ENCODE measurements at regions not wholly inside any gene's neighbourhood (a gene's known extent, or its start where the extent isn't known, plus 50 kb on each side); places are given as distances from the start of the nearest gene placed in this dataset.
"Not testable (repeated sequence)": the region's sequence is repeated elsewhere in the genome, so short reads cannot be mapped to it uniquely, and the experiment has no call there.

DNA sequence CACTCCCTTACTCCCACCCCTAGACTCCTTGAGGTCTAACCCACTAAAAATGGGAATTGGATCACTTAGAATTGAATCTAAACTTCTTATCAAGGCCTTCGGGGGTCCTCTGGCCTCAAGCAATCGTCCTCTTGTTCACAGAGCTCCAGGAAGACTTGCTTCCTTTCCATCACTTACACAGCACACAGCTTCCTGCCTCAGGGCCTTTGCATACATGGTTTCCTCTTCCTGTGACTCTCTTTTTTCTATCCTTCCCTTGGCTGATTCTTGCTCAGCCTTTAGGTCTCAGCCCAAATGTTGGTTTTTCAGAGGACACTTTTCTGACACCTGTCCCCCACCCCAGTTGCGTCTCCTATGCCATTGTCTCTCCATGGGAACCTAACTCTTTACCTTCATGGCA is 50.0 kb upstream of the ALDH1B1 start:
- DNase-seq (ENCODE audit: low spot score), result no peak

DNA sequence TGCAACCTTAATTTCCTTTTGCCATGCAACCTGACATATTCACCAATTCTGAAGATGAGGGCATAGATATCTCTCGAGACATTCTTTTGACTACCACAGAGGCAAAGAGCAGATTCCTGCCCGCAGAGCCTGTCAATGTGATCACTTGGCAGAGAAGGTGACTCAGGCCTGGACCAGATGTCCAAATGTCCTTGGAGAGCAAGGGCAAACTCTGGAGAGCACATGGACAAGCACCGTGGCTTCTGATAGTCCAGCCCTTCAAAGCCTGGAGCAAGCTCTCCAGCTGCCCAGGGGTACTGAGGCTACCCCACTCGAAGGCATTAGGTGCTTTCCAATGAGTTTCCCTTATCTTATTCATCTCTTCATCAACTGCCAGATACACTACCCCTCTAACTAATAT is 50.4 kb upstream of the ALDH1B1 start:
- DNase-seq (ENCODE audit: low spot score), result no peak

DNA sequence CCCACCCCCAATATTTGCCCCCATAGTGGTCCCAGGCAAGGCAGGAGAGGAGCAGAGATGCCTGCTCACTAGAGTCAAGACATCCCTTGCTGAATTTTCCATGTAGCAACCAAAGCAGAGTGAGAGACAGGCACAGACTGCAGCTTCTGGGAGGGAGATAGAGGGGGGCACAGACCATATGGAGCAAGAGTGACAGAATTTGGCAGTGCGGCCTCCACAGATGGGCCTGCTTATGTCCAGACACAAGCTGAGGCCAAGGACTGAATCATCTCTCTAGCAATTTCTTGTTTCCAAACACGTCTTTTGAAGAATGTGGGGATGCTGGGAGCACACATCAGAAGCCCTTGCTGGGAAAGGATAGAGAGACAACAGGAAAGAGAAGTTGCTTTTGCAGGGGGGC is 53.0 kb upstream of the ALDH1B1 start:
- no peak for DNase-seq (ENCODE audit: low spot score)

DNA sequence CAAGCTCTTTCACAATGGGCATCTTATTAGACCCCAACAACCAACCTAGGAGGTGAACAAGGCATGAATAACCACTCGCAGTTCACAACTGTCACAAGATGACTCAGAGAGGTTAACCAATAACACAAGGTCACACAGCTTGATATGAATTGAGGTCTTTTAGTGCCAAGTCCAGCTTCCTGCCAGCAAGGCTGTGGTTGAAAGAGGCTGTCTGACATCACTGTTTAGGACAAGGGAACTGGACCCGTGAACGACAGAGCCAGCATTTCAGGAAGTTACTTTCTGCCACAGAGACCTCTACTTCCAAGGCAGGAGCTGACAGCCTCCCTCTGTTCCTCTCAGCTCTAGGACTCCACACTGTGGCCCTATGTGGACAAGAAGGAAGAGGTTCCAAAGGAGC is 53.4 kb upstream of the ALDH1B1 start:
- peak; percentile 52 for DNase-seq (ENCODE audit: low spot score)

DNA sequence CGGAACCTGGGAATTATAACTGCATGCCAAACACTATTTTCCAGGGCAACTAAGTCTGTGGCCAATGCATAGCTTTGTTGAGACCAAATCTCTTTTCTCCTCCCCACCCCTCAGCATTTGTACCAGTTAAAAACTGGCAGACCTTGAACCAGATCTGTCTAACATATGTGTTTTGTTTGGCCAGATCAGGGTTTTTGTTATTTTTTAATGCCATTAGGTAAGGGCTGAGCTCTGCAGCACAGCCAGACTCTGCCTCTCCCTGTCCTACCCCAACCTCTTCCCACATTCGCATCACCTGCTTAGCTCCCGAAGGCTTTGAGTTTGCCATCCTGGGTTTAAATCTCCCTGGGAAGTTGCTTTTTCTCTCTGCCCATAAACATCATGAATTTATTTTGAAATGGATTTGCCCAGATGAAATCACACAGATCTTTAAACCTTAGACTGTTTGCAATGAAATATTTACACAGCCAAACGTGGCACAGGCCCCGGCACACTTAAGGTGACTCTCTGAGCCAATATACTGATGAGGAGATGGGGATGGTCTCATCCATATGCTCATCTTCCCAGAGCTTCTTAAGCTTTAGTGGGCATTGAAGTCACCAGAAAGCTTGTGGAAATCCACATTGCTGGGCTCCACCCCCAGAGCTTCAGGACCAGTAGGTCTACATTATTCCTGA is 54.0 kb upstream of the ALDH1B1 start:
- DNase-seq (ENCODE audit: low spot score), result no peak

DNA sequence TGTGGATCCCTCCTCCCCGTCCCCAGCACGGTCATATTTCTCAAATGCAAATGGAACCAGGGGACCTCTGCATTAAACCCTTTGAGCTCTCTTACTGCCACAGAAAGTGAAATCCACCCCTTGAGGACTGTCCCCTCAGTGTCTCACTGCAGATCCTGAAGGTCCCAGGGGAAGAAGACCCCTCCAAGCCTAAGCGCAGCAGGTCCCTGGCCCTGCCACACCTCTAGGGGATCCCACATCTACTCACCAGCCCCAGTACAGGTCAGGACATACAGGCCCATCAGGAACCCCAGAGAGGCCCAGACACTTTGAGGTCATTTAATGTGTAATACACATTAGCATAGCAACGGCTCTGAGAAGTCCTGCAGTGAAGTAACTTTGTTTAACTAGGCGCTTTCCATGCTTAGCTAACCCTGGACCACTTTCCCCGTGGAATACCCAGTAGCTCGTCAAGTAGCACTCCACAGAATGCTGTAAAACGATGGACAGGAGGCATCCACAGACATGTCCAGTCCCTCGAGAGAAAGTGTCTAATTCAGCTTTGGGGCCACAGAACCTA is 54.7 kb upstream of the ALDH1B1 start:
- DNase-seq (ENCODE audit: low spot score), result no peak

DNA sequence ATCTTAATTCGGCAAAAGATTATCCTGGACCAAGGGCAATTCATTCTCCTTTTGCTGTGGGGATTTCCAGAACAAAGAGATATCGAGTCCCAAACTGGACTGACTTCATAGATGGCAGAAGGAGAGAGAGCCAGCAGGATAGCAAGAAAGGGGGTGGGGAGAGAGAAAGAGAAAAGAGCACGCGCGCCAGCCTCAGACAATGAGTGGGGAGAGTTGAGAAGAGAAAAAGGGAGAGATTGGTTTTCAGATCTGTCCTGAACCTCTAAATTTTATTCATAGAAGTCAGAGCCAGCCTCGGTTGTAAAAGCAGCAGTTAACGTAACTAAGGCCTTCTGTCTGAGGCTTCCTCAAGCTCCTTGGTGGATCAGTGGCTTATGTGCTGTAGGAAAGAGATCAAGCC is 55.3 kb upstream of the ALDH1B1 start:
- no peak for DNase-seq (ENCODE audit: low spot score)

DNA sequence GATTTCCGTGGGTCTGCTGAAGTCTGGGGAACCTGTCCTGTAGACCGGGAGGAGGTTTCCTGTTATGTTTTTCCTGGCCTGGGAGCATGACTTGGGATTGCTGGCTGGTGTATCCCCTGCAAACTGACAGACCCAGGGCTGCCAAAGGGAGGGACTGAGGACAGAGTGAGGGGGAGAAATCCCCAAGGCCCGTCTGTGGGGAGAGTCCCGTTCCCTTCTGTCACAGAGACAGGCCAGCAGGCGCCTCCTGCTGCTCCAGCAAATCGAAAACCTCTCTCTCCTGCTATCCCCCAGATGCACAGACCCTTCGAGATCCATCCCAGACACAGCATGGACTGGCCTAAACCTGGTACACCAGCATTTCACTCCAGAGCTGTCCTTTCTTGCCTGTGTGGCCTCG is 56.2 kb upstream of the ALDH1B1 start:
- DNase-seq (ENCODE audit: low spot score), result no peak

DNA sequence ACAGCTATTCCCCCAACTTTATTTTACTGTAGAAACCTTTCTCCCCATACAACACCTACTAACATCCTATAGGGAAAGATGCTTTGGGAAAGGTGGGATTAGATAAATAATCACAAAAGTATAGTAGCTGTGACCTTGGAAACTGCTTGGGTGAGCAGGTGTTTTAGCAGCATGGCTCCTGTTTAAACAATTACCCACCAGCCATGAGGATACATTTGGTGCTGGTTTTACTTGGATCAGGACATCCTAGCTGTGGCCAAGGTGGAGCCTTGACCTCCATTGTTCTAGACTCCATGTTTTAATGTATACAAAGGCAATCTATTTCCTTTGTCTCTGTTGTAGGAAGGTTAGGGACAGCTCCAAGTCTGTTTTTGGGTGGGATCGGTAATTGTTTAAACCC is 56.8 kb upstream of the ALDH1B1 start:
- DNase-seq (ENCODE audit: low spot score), result no peak

DNA sequence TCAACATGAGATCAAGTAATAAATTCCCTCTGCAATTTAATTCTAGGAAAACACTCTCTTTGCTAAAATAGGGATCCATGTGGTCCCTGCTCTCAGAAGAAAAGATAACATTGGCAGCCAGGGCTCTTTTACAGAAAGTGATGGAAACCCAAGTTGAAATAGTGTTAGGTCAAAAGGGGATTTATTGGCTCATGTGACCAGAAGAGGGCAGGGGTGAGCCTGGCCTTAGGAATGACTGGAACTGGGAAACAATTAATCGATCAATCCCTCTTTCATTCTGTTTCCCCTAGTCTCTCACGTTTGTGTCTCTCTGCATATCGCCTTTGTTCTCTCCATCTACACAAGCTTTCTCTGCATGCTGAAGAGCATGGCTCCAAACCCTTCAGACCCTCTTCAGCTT is 58.3 kb upstream of the ALDH1B1 start:
- no peak for DNase-seq (ENCODE audit: low spot score)

DNA sequence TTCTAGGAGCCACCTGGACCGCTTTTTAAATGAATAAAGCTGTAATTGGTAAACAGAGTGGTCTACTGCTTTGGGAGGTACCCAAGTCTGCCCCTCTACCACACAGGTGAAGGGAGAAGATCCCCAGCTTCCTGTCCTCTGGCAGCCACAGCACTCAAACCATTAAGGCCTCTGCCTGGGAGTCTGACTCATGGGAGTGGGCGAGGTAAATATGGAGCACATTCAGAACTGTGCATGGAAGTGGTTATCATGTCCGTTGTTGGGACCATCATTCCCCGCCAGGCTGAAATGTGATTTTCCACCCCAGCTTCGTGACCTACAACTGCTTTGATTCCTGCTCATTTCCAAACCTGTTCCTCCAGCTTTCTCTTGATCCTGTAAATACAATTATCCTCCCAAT is 59.5 kb upstream of the ALDH1B1 start:
- DNase-seq (ENCODE audit: low spot score), result no peak

DNA sequence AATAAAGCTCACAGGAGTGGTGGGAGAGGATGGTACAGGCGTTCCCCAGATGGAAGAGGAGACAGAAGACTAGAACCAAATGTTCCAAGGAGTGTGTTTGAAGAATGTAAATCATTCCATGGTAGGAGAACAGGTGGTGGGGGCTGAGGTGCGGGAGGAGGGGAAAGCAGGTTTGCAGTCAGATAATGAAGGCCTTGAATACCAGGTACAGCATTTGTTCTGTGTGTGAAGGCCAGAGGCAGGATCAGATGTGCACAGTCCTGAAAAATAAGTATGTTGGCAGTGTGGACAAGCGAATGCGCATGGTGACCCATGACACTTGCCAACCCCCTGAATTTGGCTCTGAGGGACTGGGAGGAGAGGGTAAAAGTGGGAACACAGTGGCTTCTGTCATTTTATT is 59.9 kb upstream of the ALDH1B1 start:
- DNase-seq (ENCODE audit: low spot score), result no peak

DNA sequence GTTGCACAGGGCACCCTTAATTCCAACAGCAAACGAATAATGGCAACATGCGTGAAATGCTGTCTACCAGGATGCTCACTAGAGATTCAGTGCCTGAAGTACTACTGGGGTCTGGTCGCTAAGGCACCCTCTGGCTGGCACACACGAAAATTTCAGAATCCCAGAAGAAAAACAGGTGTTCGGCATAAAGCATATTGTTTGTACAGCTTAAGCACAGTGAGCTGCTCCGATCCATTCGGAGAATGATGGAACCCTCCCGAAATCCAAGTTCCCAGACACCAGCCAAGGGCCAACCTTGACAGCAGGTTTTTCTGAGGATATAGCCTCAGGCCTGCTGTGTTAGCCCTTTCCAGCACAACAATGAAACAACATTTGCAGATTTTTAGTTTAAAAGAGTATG is 61.4 kb upstream of the ALDH1B1 start:
- DNase-seq (ENCODE audit: low spot score), result no peak

DNA sequence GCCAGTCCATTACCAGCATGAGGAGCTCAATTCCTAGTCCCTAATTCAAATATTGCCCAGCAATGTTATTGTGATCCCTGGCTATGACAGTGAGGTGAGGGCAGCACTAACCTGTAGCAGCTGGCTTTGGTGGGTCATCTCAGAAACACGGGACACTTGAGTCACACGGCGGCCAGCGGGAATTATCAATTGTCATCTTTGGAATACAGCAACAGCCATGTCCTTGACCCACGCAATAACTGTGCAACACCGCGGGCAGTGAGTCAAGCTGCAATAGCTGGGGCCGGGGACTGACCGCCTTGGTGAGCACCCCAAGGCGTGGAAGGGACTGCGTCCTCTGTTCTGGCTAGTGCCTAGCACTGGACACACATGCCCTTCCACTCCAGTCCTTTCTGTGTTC is 62.5 kb upstream of the ALDH1B1 start:
- DNase-seq (ENCODE audit: low spot score), result no peak

DNA sequence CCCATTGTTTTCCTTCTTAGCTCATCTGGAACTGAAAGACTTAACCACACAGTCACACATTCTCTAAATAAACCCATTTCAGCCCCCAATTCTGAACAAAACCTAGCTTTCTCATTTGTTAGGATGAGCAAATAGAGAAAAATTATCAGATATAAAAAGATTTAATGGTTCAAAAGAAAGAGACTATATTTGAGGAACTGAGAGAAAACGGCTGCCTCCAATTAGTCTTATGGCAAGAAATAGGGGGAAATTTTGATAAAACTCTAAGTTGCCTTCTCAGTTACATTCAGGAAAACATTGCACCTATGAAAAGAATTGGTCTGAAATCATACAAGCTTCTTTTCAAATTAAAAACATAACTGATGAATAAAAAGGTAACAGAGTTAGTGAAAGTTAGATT is 63.7 kb upstream of the ALDH1B1 start:
- no peak for DNase-seq (ENCODE audit: low spot score)

DNA sequence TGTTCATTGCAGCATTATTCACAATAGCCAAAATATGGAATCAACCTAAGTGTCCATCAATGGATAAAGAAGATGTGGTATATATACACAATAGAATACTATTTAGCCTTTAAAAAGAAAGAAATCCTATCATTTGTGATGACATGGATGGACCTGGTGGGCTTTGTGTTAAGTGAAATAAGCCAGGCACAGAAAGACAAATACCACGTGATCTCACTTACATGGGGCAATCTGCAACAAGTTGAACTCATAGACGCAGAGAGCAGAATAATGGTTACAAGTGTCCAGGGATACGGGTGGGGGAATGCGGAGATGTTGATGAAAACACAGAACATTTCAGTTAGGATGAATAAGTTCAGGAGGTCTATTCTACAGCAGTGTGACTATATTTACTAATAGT is 66.4 kb upstream of the ALDH1B1 start:
- no peak for DNase-seq (ENCODE audit: low spot score)

DNA sequence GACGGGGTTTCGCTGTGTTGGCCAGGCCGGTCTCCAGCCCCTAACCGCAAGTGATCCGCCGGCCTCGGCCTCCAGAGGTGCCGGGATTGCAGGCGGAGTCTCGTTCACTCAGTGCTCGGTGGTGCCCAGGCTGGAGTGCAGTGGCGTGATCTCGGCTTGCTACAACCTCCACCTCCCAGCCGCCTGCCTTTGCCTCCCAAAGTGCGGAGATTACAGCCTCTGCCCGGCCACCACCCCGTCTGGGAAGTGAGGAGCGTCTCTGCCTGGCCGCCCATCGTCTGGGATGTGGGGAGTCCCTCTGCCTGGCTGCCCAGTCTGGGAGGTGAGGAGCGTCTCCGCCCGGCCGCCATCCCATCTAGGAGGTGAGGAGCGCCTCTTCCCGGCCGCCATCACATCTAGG is 68.3 kb upstream of the ALDH1B1 start:
- not testable (repeated sequence) for DNase-seq (ENCODE audit: low spot score)

DNA sequence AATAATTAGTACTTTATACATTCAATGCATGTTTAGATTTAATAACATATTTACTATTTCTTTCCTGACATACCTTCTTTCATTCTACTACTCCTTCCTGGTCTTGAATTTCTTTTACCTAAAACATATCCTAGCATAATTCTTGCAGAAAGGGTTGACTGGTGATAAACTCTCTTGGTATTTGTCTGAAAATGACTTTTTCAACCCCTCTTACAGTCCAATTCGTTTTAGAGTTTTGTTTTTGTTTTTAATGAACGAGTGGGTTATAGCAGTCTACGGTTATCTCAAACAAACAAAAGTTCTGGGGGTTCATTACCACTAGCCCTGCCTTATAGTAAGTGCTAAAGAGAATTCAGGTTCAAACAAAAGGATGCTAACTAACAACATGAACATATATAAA is 69.6 kb upstream of the ALDH1B1 start:
- DNase-seq (ENCODE audit: low spot score), result no peak

DNA sequence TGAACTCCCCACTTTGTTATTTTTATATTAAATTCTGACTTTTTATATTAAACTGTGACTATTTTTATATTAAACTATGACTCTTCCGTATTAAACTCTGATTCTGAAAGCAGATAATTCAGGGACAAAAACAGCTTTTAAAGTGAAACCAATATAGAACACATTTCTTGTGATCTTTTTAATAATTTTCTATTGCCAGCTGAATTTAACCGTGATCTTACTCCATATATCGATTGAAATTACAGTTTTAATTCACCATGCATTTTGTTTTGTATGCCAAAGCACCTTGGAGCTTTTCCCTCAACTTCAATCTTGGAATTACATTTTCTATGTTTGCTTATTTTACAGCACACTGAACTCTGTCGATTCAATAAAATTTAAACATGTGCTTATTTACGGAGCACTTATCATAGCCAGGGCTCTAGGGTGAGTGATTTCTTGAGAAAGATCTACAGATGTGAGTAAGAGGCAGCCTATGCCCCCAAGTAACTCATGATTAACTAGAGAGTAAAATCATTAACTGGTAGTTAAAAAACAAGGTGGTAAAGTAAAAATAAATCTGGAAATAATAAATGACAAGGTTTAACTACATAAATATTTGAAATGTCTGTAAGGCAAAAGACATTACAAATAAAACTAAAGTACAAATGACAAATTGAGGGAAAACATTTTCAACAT is 72.9 kb upstream of the ALDH1B1 start:
- DNase-seq (ENCODE audit: low spot score), result no peak

DNA sequence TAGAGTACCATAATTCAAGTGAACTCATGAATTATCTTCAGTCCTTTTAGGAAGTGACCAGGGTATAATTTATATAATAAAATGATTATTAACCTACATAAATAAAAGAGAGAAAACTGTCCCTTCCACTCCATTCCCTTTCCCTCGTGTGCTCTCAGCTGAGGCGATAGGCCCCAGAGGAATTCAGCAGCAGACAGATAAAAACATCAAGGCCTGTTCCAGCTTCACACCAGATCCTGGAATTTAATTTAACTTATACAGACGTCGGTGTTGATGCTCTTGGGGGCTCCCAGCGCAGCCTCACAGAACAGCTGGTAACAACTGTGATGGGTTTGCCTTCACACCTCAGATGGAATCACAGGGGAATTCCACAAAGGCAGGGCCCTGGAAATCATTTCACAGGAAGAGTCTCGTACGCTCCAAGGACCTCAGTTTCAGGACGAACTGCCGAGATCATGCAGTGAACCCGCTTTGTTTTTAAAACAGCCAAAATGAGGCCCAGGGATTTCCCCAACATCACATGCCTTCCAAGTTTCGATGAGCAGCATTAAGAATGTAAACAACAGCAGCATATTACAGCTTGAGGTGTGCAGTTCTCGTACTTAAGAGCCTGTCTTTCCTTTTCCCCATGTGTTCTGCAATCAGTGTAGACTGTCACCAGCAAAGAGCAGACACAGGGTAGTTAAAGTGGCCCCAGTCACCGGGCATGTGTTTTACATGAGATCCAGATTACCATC is 73.6 kb upstream of the ALDH1B1 start:
- DNase-seq (ENCODE audit: low spot score), result no peak

DNA sequence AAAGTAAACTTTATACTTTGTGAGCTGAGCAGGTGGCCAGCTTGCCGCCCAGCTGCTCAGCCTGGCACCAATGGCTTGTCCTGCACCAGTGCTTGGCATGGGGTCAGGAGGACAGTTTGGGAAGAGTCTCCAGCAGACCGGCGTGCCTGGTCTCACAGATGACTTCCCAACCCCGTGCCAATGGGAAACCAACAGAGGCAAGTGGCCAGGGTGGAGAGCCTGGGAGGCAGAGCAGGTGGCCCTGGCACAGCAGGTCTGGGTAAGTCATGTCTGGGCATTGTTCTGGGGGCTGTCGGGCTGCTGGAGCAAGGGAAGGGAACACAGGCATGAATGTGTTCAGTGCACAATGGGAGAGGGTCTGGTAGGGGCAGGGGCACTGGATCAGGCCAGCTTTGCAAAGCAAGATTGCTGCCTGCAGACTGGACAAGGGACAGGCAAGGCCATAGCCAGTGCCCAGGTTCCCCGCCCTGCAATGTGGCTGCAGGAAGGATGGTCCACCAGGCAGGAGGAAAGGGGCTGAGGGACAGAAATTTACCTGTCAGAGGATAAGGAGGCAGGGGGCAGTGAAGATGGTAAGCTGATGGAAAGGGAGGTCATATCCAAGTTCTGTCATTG is 76.2 kb upstream of the ALDH1B1 start:
- no peak for DNase-seq (ENCODE audit: low spot score)

DNA sequence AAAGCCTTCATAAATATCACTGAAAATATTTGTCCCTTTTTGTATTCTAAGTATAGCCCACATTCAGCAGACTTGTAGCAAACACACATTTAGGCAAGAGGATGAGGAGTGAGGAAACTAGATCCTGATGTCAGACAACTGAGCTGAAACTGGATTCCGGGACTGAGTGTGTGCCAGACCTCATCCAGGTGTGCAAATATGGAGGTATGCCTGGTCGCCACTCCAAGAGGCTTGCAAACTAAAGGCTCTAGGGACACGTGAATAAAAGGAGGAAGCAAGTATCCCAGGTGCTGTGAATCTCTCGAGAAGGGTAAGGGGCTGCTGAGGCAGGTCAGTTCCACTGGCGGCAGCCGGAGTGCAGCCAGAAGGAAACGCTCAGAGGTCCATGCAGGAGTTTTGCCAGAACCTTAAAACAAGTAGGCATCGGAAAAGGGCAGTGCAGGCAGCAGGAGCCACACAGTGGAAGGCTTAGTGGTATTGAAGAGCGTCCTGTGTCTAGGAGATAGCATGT is 77.4 kb upstream of the ALDH1B1 start:
- DNase-seq (ENCODE audit: low spot score), result no peak

DNA sequence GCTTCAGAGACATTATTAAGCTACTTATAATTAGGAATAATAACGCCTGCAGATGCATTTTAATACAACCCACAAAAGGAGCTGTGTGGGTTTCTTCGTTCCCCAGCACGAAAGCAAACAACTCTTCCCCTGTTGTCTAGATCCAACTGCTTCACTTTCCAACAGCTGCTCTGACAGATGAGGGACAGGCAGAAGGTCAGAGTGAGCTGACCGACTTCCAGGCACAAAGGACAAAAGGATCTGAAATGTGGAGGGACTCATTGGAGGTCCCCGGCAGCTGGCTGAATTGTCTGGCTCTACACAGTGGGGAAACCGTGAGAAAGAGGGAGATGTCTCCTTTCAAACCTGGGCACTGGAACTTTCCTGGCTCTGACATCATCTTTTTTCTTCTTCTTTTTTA is 79.1 kb upstream of the ALDH1B1 start:
- DNase-seq (ENCODE audit: low spot score), result no peak

All from RKO (cell line).